ENCODE measurements at regions not wholly inside any gene's neighbourhood (a gene's known extent, or its start where the extent isn't known, plus 50 kb on each side); places are given as distances from the start of the nearest gene placed in this dataset.
A peak's percentile ranks its signal among the peaks of the same experiment; 100 is the strongest.

- DNase-seq = no peak
- H3K4me3 ChIP-seq = no peak overlapping the region
- H3K27me3 ChIP-seq = no peaks in the 10 kb centered on the region
- no peak overlapping the region for H3K27ac ChIP-seq
- TF ChIP-seq POLR2A (IDR thresholded peaks at IDR 0.05) = no peak
- TF ChIP-seq CTCF (IDR thresholded peaks at IDR 0.05) = no peak
- intact Hi-C loops (cut with DNase I) = no loop called here
- no peaks in the 10 kb centered on the region for H3K36me3 ChIP-seq
- H3K9me3 ChIP-seq = no peaks in the 10 kb centered on the region
- ATAC-seq = no peak
- H3K4me1 ChIP-seq = no peaks in the 10 kb centered on the region
- 32% methylated on average over 4 of the region's 4 CpGs for WGBS (ENCODE audit: insufficient coverage, low coverage, low lambda C conversion rate, missing lambda C conversion rate)
These were observed 112.9 kb upstream of the LRFN2 start for GRCh38 chr6:40700006-40700580.

- Histone ChIP-seq H3K36me3 (no peaks in the 10 kb centered on the region), H3K27me3 (no peaks in the 10 kb centered on the region), H3K4me1 (no peaks in the 10 kb centered on the region), H3K4me3 (no peak overlapping the region), H3K9me3 (no peaks in the 10 kb centered on the region), H3K27ac (no peak overlapping the region)
- no peak for DNase-seq
- intact Hi-C loops (cut with DNase I) = no loop called here
- TF ChIP-seq CTCF (IDR thresholded peaks at IDR 0.05) (no peak), POLR2A (IDR thresholded peaks at IDR 0.05) (no peak)
- WGBS (ENCODE audit: insufficient coverage, low coverage, low lambda C conversion rate, missing lambda C conversion rate) = 43% methylated on average over 6 of the region's 8 CpGs
- ATAC-seq = peak in 2 of 4 donors; percentile 40 to 74
These were observed 108.7 kb upstream of the LRFN2 start for GRCh38 chr6:40695750-40696415.

DNA sequence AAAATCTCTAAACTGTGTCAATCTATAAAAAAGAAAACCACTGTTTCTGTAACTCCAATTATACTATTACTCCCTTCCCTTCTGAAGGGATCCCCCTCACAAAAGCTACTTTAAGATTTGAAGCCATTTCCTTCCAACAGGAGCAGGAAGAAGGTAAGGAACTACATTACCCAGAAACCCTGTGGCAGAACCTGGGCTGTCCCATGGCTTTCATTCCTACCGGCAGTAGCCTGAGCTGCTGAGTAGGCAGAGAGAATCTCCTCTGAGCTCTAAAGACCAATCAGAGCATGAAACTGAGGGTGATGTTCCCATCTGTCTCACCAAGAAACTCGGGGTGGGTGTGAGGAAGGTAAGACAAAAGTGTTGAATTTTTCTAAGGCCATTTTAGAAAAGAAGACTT, 108.0 kb upstream of the LRFN2 start:
- DNase-seq = no peak
- peak in 2 of 4 donors; percentile 23 to 42 for ATAC-seq
- no peaks in the 10 kb centered on the region for H3K4me1 ChIP-seq

DNA sequence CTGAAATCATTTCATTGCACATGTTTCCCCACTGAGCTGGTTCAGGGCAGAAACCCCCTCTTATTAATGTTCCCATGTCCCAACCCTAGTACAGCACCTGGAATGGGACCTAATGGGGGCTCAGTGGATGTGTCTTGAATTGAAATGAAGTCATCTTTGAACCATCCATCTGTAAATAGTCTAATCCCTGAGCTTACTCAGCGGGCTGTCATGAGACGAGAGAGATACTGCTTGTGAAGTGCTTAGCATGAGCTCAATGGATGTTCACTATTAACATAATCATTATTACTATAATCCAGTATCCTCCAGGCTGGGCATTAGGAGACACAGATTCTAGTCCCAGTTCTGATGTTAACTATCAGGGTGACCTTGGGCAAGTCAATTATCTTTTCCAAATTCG, 106.6 kb upstream of the LRFN2 start:
- intact Hi-C loops (cut with DNase I) = no loop called here
- TF ChIP-seq POLR2A (IDR thresholded peaks at IDR 0.05) = no peak
- TF ChIP-seq CTCF (IDR thresholded peaks at IDR 0.05) = no peak
- H3K4me1 ChIP-seq = no peaks in the 10 kb centered on the region
- no peak overlapping the region for H3K27ac ChIP-seq
- H3K9me3 ChIP-seq = no peaks in the 10 kb centered on the region
- DNase-seq = no peak
- no peaks in the 10 kb centered on the region for H3K36me3 ChIP-seq
- WGBS (ENCODE audit: insufficient coverage, low coverage, low lambda C conversion rate, missing lambda C conversion rate) = 88% methylated on average over 2 of the region's 3 CpGs
- no peak overlapping the region for H3K4me3 ChIP-seq
- ATAC-seq = no peak
- no peaks in the 10 kb centered on the region for H3K27me3 ChIP-seq

More for the DNA sequence above, 108.0 kb upstream of the LRFN2 start:
- Histone ChIP-seq H3K27ac (no peak overlapping the region), H3K4me3 (no peak overlapping the region), H3K36me3 (no peaks in the 10 kb centered on the region), H3K9me3 (no peaks in the 10 kb centered on the region), H3K27me3 (no peaks in the 10 kb centered on the region)
- TF ChIP-seq POLR2A (IDR thresholded peaks at IDR 0.05) (no peak), CTCF (IDR thresholded peaks at IDR 0.05) (no peak)
- intact Hi-C loops (cut with DNase I) = no loop called here
- 4% methylated on average over 2 of the region's 2 CpGs for WGBS (ENCODE audit: insufficient coverage, low coverage, low lambda C conversion rate, missing lambda C conversion rate)

Data from right lobe of liver (tissue), 6 donors.